Colonic mucosa (tissue), 4 donors: ENCODE measurements at regions not wholly inside any gene's neighbourhood (a gene's known extent, or its start where the extent isn't known, plus 50 kb on each side); places are given as distances from the start of the nearest gene placed in this dataset.

ENCODE experiments used
- DNase-seq: peaks from one replicate; pipeline ENCODE4 v3.0.0-alpha.2; 2020
- H3K27ac ChIP-seq: fragments of 200-600 bp; one replicate; pipeline ENCODE4 v1.8.0; 2021
- H3K27me3 ChIP-seq: fragments of 200-600 bp; one replicate; pipeline ENCODE4 v1.8.0; 2021
- H3K36me3 ChIP-seq: fragments of 200-600 bp; one replicate; pipeline ENCODE4 v1.8.0; 2021
- H3K4me1 ChIP-seq: fragments of 200-600 bp; one replicate; pipeline ENCODE4 v1.8.0; 2021; ENCODE audit warnings: mild to moderate bottlenecking
- H3K4me3 ChIP-seq: fragments of 200-600 bp; one replicate; pipeline ENCODE4 v1.8.0; 2021
- H3K9ac ChIP-seq, 2 donors: one replicate each; pipeline ENCODE4 v1.7.0; 2013; ENCODE audit warnings: control low read depth in 2 of 2, low read depth in 2 of 2, low read length in 2 of 2
- H3K9me3 ChIP-seq: fragments of 200-600 bp; one replicate; pipeline ENCODE4 v1.8.0; 2021
- intact Hi-C: fragments of 100-400 bp; cut with DNase I; formaldehyde crosslinking; loops from one replicate; pipeline ENCODE4 v1.14.1; 2022
- TF ChIP-seq, protein P1 (sequence below): fragments of 200-600 bp; IDR thresholded peaks from one replicate; pipeline ENCODE4 v1.8.0; 2022; ENCODE audit warnings: antibody characterized with exemption, mild to moderate bottlenecking
- donor health status: healthy.
- donor health status: DM: no; HTN: no; CAD: no.
- donor health status: DM: no; HTN: no; CAD: no.

DNA sequence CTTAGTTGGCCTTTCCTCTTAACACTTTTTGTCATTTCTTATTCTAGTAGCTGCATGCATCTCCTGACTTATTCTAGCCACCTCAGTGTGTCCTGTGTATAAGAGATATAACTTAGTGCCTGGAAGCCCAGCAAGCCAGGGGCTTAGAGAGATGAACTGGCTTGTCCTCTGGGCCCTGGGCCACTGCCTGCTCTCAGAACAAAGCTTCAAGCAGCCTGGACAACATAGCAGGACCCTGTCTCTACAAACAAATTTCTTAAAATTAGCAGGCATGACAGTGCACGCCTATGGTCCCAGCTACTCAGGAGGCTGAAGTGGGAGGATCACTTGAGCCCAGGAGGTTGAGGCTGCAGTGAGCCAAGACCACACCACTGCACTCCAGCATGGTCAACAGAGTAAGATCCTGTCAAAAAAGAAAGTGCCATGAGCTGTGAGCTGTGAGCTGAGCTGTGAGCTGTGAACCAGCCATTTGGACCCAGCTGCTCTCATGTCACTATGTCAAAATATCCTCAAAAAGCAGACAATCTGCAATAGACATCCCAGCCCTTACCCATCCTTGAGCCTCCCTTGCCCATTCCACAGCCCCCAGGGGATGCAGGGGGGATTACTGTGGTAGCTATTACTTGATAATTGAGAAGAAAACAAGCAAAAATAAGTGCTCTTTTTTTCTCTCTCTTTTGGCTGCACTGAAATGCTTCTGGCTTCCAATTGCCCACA, 174.5 kb downstream of the OPA1 start:
- H3K4me3 ChIP-seq: no peak overlapping the region
- intact Hi-C loops: no loop called here
- H3K27me3 ChIP-seq: no peaks in the 10 kb centered on the region
- no peak for DNase-seq
- no peak overlapping the region for H3K9ac ChIP-seq
- H3K27ac ChIP-seq: no peak overlapping the region
- TF ChIP-seq, protein P1, sequence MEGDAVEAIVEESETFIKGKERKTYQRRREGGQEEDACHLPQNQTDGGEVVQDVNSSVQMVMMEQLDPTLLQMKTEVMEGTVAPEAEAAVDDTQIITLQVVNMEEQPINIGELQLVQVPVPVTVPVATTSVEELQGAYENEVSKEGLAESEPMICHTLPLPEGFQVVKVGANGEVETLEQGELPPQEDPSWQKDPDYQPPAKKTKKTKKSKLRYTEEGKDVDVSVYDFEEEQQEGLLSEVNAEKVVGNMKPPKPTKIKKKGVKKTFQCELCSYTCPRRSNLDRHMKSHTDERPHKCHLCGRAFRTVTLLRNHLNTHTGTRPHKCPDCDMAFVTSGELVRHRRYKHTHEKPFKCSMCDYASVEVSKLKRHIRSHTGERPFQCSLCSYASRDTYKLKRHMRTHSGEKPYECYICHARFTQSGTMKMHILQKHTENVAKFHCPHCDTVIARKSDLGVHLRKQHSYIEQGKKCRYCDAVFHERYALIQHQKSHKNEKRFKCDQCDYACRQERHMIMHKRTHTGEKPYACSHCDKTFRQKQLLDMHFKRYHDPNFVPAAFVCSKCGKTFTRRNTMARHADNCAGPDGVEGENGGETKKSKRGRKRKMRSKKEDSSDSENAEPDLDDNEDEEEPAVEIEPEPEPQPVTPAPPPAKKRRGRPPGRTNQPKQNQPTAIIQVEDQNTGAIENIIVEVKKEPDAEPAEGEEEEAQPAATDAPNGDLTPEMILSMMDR: no peak
- no peaks in the 10 kb centered on the region for H3K36me3 ChIP-seq
- H3K9me3 ChIP-seq: no peaks in the 10 kb centered on the region
- H3K4me1 ChIP-seq: no peaks in the 10 kb centered on the region

DNA sequence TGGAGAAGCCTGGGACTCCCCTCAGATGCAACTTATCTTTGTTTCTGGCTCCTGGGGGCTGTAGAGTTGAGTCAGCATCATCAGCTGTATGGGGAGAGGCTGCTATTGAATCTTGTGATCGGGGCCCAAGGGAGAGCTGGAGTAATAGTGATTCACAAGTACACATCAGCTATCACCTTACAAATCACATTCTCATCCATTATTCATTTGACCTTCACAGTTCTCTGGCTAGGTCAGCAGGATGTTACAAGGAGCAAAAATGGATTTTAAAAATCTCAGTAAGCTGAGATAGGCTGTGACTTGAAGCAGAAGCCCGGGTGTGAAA, 175.0 kb downstream of the OPA1 start:
- no peaks in the 10 kb centered on the region for H3K36me3 ChIP-seq
- DNase-seq: no peak
- no peak overlapping the region for H3K4me3 ChIP-seq
- no peak overlapping the region for H3K9ac ChIP-seq
- no peak overlapping the region for H3K27ac ChIP-seq
- no peaks in the 10 kb centered on the region for H3K27me3 ChIP-seq
- intact Hi-C loops: no loop called here
- TF ChIP-seq, protein P1: no peak
- H3K4me1 ChIP-seq: no peaks in the 10 kb centered on the region
- no peaks in the 10 kb centered on the region for H3K9me3 ChIP-seq

GRCh38 chr3:193769437-193769836, 176.4 kb downstream of the OPA1 start:
- Histone ChIP-seq H3K36me3 (no peaks in the 10 kb centered on the region), H3K9ac (no peak overlapping the region), H3K27ac (no peak overlapping the region), H3K4me3 (no peak overlapping the region), H3K9me3 (no peaks in the 10 kb centered on the region), H3K27me3 (no peaks in the 10 kb centered on the region), H3K4me1 (no peaks in the 10 kb centered on the region)
- TF ChIP-seq, protein P1: no peak
- intact Hi-C loops: no loop called here
- no peak for DNase-seq

GRCh38 chr3:193771011-193771652, 178.1 kb downstream of the OPA1 start:
- DNase-seq: no peak
- intact Hi-C loops: loop anchor here (10.0 kb wide), 1 partner anchor 106 kb away; no protein-coding TSS in a partner anchor
- Histone ChIP-seq H3K27me3 (no peaks in the 10 kb centered on the region), H3K27ac (no peak overlapping the region), H3K9me3 (no peaks in the 10 kb centered on the region), H3K4me1 (no peaks in the 10 kb centered on the region), H3K36me3 (no peaks in the 10 kb centered on the region), H3K9ac (no peak overlapping the region), H3K4me3 (no peak overlapping the region)
- TF ChIP-seq, protein P1: no peak

GRCh38 chr3:193771653-193772421, 178.8 kb downstream of the OPA1 start:
- no peaks in the 10 kb centered on the region for H3K9me3 ChIP-seq
- no peak for DNase-seq
- no peaks in the 10 kb centered on the region for H3K4me1 ChIP-seq
- TF ChIP-seq, protein P1: no peak
- intact Hi-C loops: loop anchor here (10.0 kb wide), 1 partner anchor 107 kb away; no protein-coding TSS in a partner anchor
- no peaks in the 10 kb centered on the region for H3K27me3 ChIP-seq
- no peak overlapping the region for H3K4me3 ChIP-seq
- no peaks in the 10 kb centered on the region for H3K36me3 ChIP-seq
- no peak overlapping the region for H3K27ac ChIP-seq
- H3K9ac ChIP-seq: no peak overlapping the region
